Limb (tissue), 2 donors: ENCODE measurements at regions not wholly inside any gene's neighbourhood (a gene's known extent, or its start where the extent isn't known, plus 50 kb on each side); places are given as distances from the start of the nearest gene placed in this dataset.
"Not testable (repeated sequence)": the region's sequence is repeated elsewhere in the genome, so short reads cannot be mapped to it uniquely, and the experiment has no call there.

Experiments
- DNase-seq, 2 donors: peaks; one replicate each; pipeline ENCODE4 v3.0.0-alpha.2; 2016; ENCODE audit errors: extremely low spot score in 2 of 2

GRCh38 chr5:82956600-82956999 lies 120.6 kb downstream of the TMEM167A start:
- no peak for DNase-seq

- DNase-seq = no peak
Measured at GRCh38 chr5:82952326-82952725, 124.9 kb downstream of the TMEM167A start.

- DNase-seq = not testable (repeated sequence)
Measured at GRCh38 chr5:82944267-82944666, 132.9 kb downstream of the TMEM167A start.

GRCh38 chr5:82942083-82942881 lies 134.9 kb downstream of the TMEM167A start:
- DNase-seq = no peak

GRCh38 chr5:82938901-82939725 lies 138.1 kb downstream of the TMEM167A start:
- no peak for DNase-seq

GRCh38 chr5:82932473-82933220 lies 144.5 kb downstream of the TMEM167A start:
- DNase-seq = not testable (repeated sequence)

- DNase-seq = no peak
Measured at GRCh38 chr5:82931110-82931509, 146.1 kb downstream of the TMEM167A start.

GRCh38 chr5:82925061-82925411 lies 152.2 kb downstream of the TMEM167A start:
- no peak for DNase-seq

GRCh38 chr5:82924226-82925060 lies 152.8 kb downstream of the TMEM167A start:
- no peak for DNase-seq

GRCh38 chr5:82922086-82922734 lies 155.0 kb downstream of the TMEM167A start:
- no peak for DNase-seq

GRCh38 chr5:82918311-82919031 lies 158.7 kb downstream of the TMEM167A start:
- DNase-seq = no peak

- no peak for DNase-seq
Measured at GRCh38 chr5:82917584-82917983, 159.6 kb downstream of the TMEM167A start.

GRCh38 chr5:82913971-82914370 lies 163.2 kb downstream of the TMEM167A start:
- DNase-seq = no peak

- no peak for DNase-seq
Measured at GRCh38 chr5:82912462-82912861, 164.7 kb downstream of the TMEM167A start.

- no peak for DNase-seq
Measured at GRCh38 chr5:82911910-82912309, 165.3 kb downstream of the TMEM167A start.

- DNase-seq = no peak
Measured at GRCh38 chr5:82910905-82911304, 166.3 kb downstream of the TMEM167A start.

- no peak for DNase-seq
Measured at GRCh38 chr5:82910491-82910890, 166.7 kb downstream of the TMEM167A start.

- no peak for DNase-seq
Measured at GRCh38 chr5:82909771-82910170, 167.4 kb downstream of the TMEM167A start.

GRCh38 chr5:82905986-82906385 lies 171.2 kb downstream of the TMEM167A start:
- no peak for DNase-seq
